ENCODE measurements at regions not wholly inside any gene's neighbourhood (a gene's known extent, or its start where the extent isn't known, plus 50 kb on each side); places are given as distances from the start of the nearest gene placed in this dataset.

DNA sequence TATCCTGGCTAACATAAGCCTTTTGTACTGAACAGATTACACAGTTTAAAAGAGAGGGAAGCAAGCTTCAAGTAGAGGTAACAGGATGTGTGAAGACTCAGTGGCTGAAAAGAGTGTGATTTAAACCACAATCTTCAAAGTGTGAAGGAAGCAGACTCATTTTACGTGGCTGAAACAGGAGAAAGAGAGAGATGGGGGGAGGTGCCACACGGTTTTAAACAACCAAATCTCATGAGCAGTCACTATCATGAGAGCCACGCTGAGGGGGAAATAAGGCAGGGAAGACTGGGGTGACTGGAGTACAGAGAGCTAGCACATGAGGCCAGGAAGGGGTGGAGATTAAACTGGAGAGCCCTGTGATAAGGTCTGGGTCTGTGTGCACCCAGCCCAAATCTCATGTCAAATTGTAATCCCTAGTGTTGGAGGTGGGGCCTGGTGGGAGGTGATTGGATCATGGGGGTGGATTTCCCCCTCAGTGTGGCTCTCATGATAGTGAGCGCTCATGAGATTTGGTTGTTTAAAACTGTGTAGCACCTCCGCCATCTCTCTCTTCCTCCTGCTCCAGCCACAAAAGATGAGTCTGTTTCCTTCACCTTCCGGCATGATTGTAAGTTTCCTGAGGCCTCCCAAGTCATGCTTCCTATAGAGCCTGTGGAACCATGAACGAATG is 318.6 kb upstream of the CD180 start:
- no peaks in the 10 kb centered on the region for H3K27me3 ChIP-seq (ENCODE audit: insufficient read depth, low read length, poor library complexity, severe bottlenecking)
- no peaks in the 10 kb centered on the region for H3K36me3 ChIP-seq (ENCODE audit: insufficient read depth, low read length)
- peak; percentile 2 to 72 (median 64) for DNase-seq
- peaks cover 65 to 87% (median 74%) of the 10 kb centered on the region in 3 donors for H3K4me1 Mint-ChIP-seq
- ChIA-PET POLR2A (interaction anchor here (0.7 kb wide), 1 partner anchor 773 kb away, joined by 3 read pairs; no protein-coding TSS in a partner anchor), CTCF (interaction anchor here (1.1 kb wide), 1 partner anchor 21 kb away, joined by 3 read pairs; no protein-coding TSS in a partner anchor)
- H3K36me3 Mint-ChIP-seq: peaks cover 0 to 3% (median 0%) of the 10 kb centered on the region in 3 donors
- H3K9me3 Mint-ChIP-seq: peaks cover 0 to 1% (median 0%) of the 10 kb centered on the region in 5 donors
- H3K4me3 Mint-ChIP-seq: peak overlapping the region; percentile 15 to 87 (median 59)
- H3K4me3 ChIP-seq (ENCODE audit: low read length): no peak overlapping the region
- H3K27ac ChIP-seq (ENCODE audit: low read depth, low read length): no peak overlapping the region
- H3K9me3 ChIP-seq (ENCODE audit: low read length): no peaks in the 10 kb centered on the region
- H3K4me1 ChIP-seq (ENCODE audit: insufficient read depth, low read length): peaks cover 46% of the 10 kb centered on the region
- no peaks in the 10 kb centered on the region for H3K27me3 Mint-ChIP-seq
- peak overlapping the region; percentile 23 to 95 (median 90) for H3K27ac Mint-ChIP-seq

- H3K27ac ChIP-seq (ENCODE audit: low read depth, low read length): no peak overlapping the region
- H3K36me3 ChIP-seq (ENCODE audit: insufficient read depth, low read length): no peaks in the 10 kb centered on the region
- no peak for DNase-seq
- Mint-ChIP-seq H3K4me3 (no peak overlapping the region), H3K9me3 (peaks cover 0 to 4% (median 0%) of the 10 kb centered on the region in 5 donors), H3K4me1 (peaks cover 56 to 76% (median 70%) of the 10 kb centered on the region in 3 donors), H3K27me3 (no peaks in the 10 kb centered on the region), H3K36me3 (peaks cover 0 to 7% (median 0%) of the 10 kb centered on the region in 3 donors), H3K27ac (no peak overlapping the region)
- H3K4me3 ChIP-seq (ENCODE audit: low read length): no peak overlapping the region
- no peaks in the 10 kb centered on the region for H3K27me3 ChIP-seq (ENCODE audit: insufficient read depth, low read length, poor library complexity, severe bottlenecking)
- CTCF ChIA-PET: no interaction called here
- POLR2A ChIA-PET: interaction anchor here (0.7 kb wide), 1 partner anchor 702 kb away, joined by 3 read pairs; no protein-coding TSS in a partner anchor
- no peaks in the 10 kb centered on the region for H3K9me3 ChIP-seq (ENCODE audit: low read length)
- H3K4me1 ChIP-seq (ENCODE audit: insufficient read depth, low read length): peaks cover 47% of the 10 kb centered on the region
Observed at GRCh38 chr5:67512758-67513157, 316.2 kb upstream of the CD180 start.

DNA sequence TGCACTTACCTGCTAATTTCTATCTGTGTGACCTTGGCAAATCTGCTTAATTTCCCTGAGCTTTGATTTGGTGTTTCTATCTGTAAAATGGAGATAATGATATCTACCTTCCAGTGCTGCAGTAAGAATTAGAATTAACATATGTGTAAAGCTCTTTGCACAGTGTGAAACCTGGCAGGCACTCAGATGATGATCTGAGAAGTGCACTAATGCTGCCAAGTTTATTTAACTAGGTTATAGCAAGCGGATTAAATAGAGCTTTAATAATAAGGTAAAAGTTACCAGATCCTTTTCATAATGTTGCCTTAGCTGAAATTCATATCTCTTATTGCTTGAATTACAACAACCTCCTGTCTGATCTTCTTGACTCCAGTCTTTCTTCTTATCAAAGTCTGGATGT is 315.3 kb upstream of the CD180 start:
- no peak overlapping the region for H3K4me3 Mint-ChIP-seq
- peaks cover 0 to 4% (median 0%) of the 10 kb centered on the region in 5 donors for H3K9me3 Mint-ChIP-seq
- H3K9me3 ChIP-seq (ENCODE audit: low read length): no peaks in the 10 kb centered on the region
- peaks cover 47% of the 10 kb centered on the region for H3K4me1 ChIP-seq (ENCODE audit: insufficient read depth, low read length)
- peaks cover 0 to 7% (median 0%) of the 10 kb centered on the region in 3 donors for H3K36me3 Mint-ChIP-seq
- H3K27me3 Mint-ChIP-seq: no peaks in the 10 kb centered on the region
- no peak for DNase-seq
- H3K36me3 ChIP-seq (ENCODE audit: insufficient read depth, low read length): no peaks in the 10 kb centered on the region
- peak overlapping the region in 1 of 8 donors; percentile 50 for H3K27ac Mint-ChIP-seq
- peaks cover 55 to 72% (median 65%) of the 10 kb centered on the region in 3 donors for H3K4me1 Mint-ChIP-seq
- CTCF ChIA-PET: no interaction called here
- H3K27me3 ChIP-seq (ENCODE audit: insufficient read depth, low read length, poor library complexity, severe bottlenecking): no peaks in the 10 kb centered on the region
- H3K27ac ChIP-seq (ENCODE audit: low read depth, low read length): no peak overlapping the region
- H3K4me3 ChIP-seq (ENCODE audit: low read length): no peak overlapping the region
- POLR2A ChIA-PET: no interaction called here

- Mint-ChIP-seq H3K9me3 (peaks cover 0 to 4% (median 0%) of the 10 kb centered on the region in 5 donors), H3K4me3 (no peak overlapping the region), H3K27me3 (peaks cover 0 to 1% of the 10 kb centered on the region in 2 donors), H3K4me1 (peaks cover 40 to 55% (median 48%) of the 10 kb centered on the region in 3 donors), H3K36me3 (peaks cover 0 to 7% (median 0%) of the 10 kb centered on the region in 3 donors), H3K27ac (peak overlapping the region in 2 of 8 donors; percentile 20 to 69)
- H3K27me3 ChIP-seq (ENCODE audit: insufficient read depth, low read length, poor library complexity, severe bottlenecking): no peaks in the 10 kb centered on the region
- peaks cover 33% of the 10 kb centered on the region for H3K4me1 ChIP-seq (ENCODE audit: insufficient read depth, low read length)
- ChIA-PET POLR2A (no interaction called here), CTCF (no interaction called here)
- no peaks in the 10 kb centered on the region for H3K9me3 ChIP-seq (ENCODE audit: low read length)
- H3K27ac ChIP-seq (ENCODE audit: low read depth, low read length): no peak overlapping the region
- H3K4me3 ChIP-seq (ENCODE audit: low read length): no peak overlapping the region
- no peak for DNase-seq
- H3K36me3 ChIP-seq (ENCODE audit: insufficient read depth, low read length): no peaks in the 10 kb centered on the region
Observed at GRCh38 chr5:67510204-67510603, 313.6 kb upstream of the CD180 start.

GRCh38 chr5:67509402-67510186 is 313.0 kb upstream of the CD180 start:
- ChIA-PET CTCF (no interaction called here), POLR2A (no interaction called here)
- H3K9me3 ChIP-seq (ENCODE audit: low read length): no peaks in the 10 kb centered on the region
- H3K4me1 Mint-ChIP-seq: peaks cover 34 to 48% (median 42%) of the 10 kb centered on the region in 3 donors
- DNase-seq: no peak
- H3K27ac ChIP-seq (ENCODE audit: low read depth, low read length): no peak overlapping the region
- H3K4me3 ChIP-seq (ENCODE audit: low read length): no peak overlapping the region
- no peaks in the 10 kb centered on the region for H3K27me3 ChIP-seq (ENCODE audit: insufficient read depth, low read length, poor library complexity, severe bottlenecking)
- peaks cover 0 to 4% (median 0%) of the 10 kb centered on the region in 5 donors for H3K9me3 Mint-ChIP-seq
- H3K36me3 Mint-ChIP-seq: peaks cover 0 to 7% (median 0%) of the 10 kb centered on the region in 3 donors
- peaks cover 1 to 5% of the 10 kb centered on the region in 2 donors for H3K27me3 Mint-ChIP-seq
- H3K27ac Mint-ChIP-seq: peak overlapping the region in 1 of 8 donors; percentile 78
- H3K4me1 ChIP-seq (ENCODE audit: insufficient read depth, low read length): peaks cover 28% of the 10 kb centered on the region
- H3K36me3 ChIP-seq (ENCODE audit: insufficient read depth, low read length): no peaks in the 10 kb centered on the region
- H3K4me3 Mint-ChIP-seq: no peak overlapping the region

DNA sequence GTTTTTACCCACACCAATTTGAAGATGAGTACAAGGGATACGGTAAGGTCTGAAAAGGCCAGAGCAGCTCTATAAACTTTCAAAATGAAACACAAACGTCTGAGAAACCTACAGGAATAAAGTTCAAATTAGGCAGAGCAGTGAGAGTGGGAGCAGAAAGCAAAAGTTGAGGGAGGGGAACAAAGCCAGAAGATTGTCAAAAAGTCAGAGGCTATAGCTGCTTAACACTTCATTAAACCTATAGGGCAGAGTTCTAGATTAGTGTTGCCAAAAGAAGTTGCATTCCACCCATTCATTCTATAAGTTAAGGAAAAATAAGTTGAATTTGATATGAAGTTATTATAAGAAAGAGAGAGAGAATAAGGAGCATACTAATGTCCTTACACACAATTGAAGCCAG is 309.6 kb upstream of the CD180 start:
- CTCF ChIA-PET: no interaction called here
- Histone ChIP-seq H3K4me3 (ENCODE audit: low read length) (no peak overlapping the region), H3K4me1 (ENCODE audit: insufficient read depth, low read length) (peaks cover 9% of the 10 kb centered on the region), H3K9me3 (ENCODE audit: low read length) (no peaks in the 10 kb centered on the region), H3K27ac (ENCODE audit: low read depth, low read length) (no peak overlapping the region), H3K27me3 (ENCODE audit: insufficient read depth, low read length, poor library complexity, severe bottlenecking) (no peaks in the 10 kb centered on the region), H3K36me3 (ENCODE audit: insufficient read depth, low read length) (no peaks in the 10 kb centered on the region)
- POLR2A ChIA-PET: interaction anchor here (0.6 kb wide), 1 partner anchor 750 kb away, joined by 3 read pairs; no protein-coding TSS in a partner anchor
- H3K4me3 Mint-ChIP-seq: no peak overlapping the region
- no peak for DNase-seq
- H3K27ac Mint-ChIP-seq: peak overlapping the region in 1 of 8 donors; percentile 18
- H3K4me1 Mint-ChIP-seq: peaks cover 11 to 16% (median 15%) of the 10 kb centered on the region in 3 donors
- H3K27me3 Mint-ChIP-seq: peaks cover 1 to 13% of the 10 kb centered on the region in 2 donors
- H3K9me3 Mint-ChIP-seq: peaks cover 0 to 4% (median 0%) of the 10 kb centered on the region in 5 donors
- peaks cover 0 to 7% (median 0%) of the 10 kb centered on the region in 3 donors for H3K36me3 Mint-ChIP-seq

GRCh38 chr5:67502951-67503350 is 306.4 kb upstream of the CD180 start:
- Histone ChIP-seq H3K4me1 (ENCODE audit: insufficient read depth, low read length) (no peaks in the 10 kb centered on the region), H3K27ac (ENCODE audit: low read depth, low read length) (no peak overlapping the region), H3K9me3 (ENCODE audit: low read length) (no peaks in the 10 kb centered on the region), H3K36me3 (ENCODE audit: insufficient read depth, low read length) (no peaks in the 10 kb centered on the region), H3K27me3 (ENCODE audit: insufficient read depth, low read length, poor library complexity, severe bottlenecking) (no peaks in the 10 kb centered on the region), H3K4me3 (ENCODE audit: low read length) (no peak overlapping the region)
- Mint-ChIP-seq H3K4me3 (no peak overlapping the region), H3K27ac (no peak overlapping the region), H3K27me3 (peaks cover 1 to 13% of the 10 kb centered on the region in 2 donors), H3K9me3 (peaks cover 0 to 12% (median 11%) of the 10 kb centered on the region in 5 donors), H3K36me3 (peaks cover 0 to 15% (median 0%) of the 10 kb centered on the region in 3 donors), H3K4me1 (peaks cover 0 to 1% (median 0%) of the 10 kb centered on the region in 3 donors)
- no peak for DNase-seq
- POLR2A ChIA-PET: no interaction called here
- CTCF ChIA-PET: no interaction called here

- Histone ChIP-seq H3K27ac (ENCODE audit: low read depth, low read length) (no peak overlapping the region), H3K4me3 (ENCODE audit: low read length) (no peak overlapping the region), H3K4me1 (ENCODE audit: insufficient read depth, low read length) (no peaks in the 10 kb centered on the region), H3K36me3 (ENCODE audit: insufficient read depth, low read length) (no peaks in the 10 kb centered on the region), H3K27me3 (ENCODE audit: insufficient read depth, low read length, poor library complexity, severe bottlenecking) (no peaks in the 10 kb centered on the region), H3K9me3 (ENCODE audit: low read length) (no peaks in the 10 kb centered on the region)
- H3K36me3 Mint-ChIP-seq: peaks cover 0 to 15% (median 0%) of the 10 kb centered on the region in 3 donors
- H3K4me3 Mint-ChIP-seq: no peak overlapping the region
- CTCF ChIA-PET: no interaction called here
- POLR2A ChIA-PET: no interaction called here
- peaks cover 0 to 12% (median 11%) of the 10 kb centered on the region in 5 donors for H3K9me3 Mint-ChIP-seq
- peaks cover 4 to 7% (median 4%) of the 10 kb centered on the region in 3 donors for H3K4me1 Mint-ChIP-seq
- H3K27ac Mint-ChIP-seq: peak overlapping the region in 1 of 8 donors; percentile 61
- no peaks in the 10 kb centered on the region for H3K27me3 Mint-ChIP-seq
- DNase-seq: no peak
Observed at GRCh38 chr5:67496051-67496450, 299.5 kb upstream of the CD180 start.

Measured in CD8-positive, alpha-beta memory T cell (primary cell).